ENCODE measurements at regions not wholly inside any gene's neighbourhood (a gene's known extent, or its start where the extent isn't known, plus 50 kb on each side); places are given as distances from the start of the nearest gene placed in this dataset.

DNA sequence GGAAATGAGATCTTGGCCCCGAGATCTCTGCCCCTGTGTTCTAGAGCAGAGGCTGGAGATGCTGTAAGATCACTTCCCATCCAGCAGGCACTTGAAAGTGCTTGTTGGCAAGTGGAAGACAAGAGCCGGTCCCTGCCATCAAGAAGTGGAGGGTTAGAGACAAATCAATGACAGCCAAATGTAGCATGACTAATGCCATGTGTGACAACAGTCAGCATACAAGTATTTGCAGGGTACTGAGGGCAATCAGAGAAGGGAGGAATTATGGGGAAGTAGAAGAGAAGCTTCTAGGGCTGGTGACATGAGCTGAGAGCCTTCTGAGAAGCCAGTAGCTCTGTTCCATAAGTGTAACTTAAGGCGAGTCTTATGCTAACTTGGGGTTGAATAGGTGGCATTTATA is 58.6 kb downstream of the TMEM17 start:
- H3K4me1 Mint-ChIP-seq, result no peaks in the 10 kb centered on the region
- Histone ChIP-seq H3K79me2 (ENCODE audit: insufficient read depth, low read length) (no peaks in the 10 kb centered on the region), H3K36me3 (replicated peaks in 1 of 2; ENCODE audit: control insufficient read depth in 1 of 2, insufficient read depth in 2 of 2, low read length in 2 of 2) (no peaks in the 10 kb centered on the region), H3K4me1 (ENCODE audit: control insufficient read depth in 1 of 2, insufficient read depth in 2 of 2, low read length in 2 of 2) (no peaks in the 10 kb centered on the region), H3K27me3 (ENCODE audit: control insufficient read depth in 2 of 2, insufficient read depth in 2 of 2, low read length in 2 of 2) (no peaks in the 10 kb centered on the region), H2AFZ (ENCODE audit: insufficient read depth, low read depth, low read length, poor library complexity, severe bottlenecking) (no peak overlapping the region), H3K9me3 (replicated peaks in 1 of 2; ENCODE audit: control insufficient read depth in 1 of 2, insufficient read depth in 1 of 2, low read length in 2 of 2) (no peaks in the 10 kb centered on the region), H4K20me1 (ENCODE audit: insufficient read depth, low read length) (no peaks in the 10 kb centered on the region), H3K27ac (ENCODE audit: low read depth in 1 of 2, low read length in 2 of 2) (no peak overlapping the region), H3K4me3 (replicated peaks in 1 of 3; ENCODE audit: low read depth in 2 of 3, low read length in 3 of 3) (no peak overlapping the region), H3K4me2 (replicated peaks; ENCODE audit: extremely low read depth, low read length, poor library complexity, severe bottlenecking) (no peak overlapping the region), H3K9ac (ENCODE audit: insufficient read depth, low read length, poor library complexity, severe bottlenecking) (no peak overlapping the region)
- H3K27me3 Mint-ChIP-seq (ENCODE audit: low read depth in 3 of 3), result peaks cover 0 to 4% (median 2%) of the 10 kb centered on the region in 3 donors
- intact Hi-C loops (cut with micrococcal nuclease), result no loop called here
- DNase-seq, result no peak
- H3K9me3 Mint-ChIP-seq, result no peaks in the 10 kb centered on the region
- 100% methylated on average over 1 of the region's 3 CpGs for WGBS (ENCODE audit: insufficient coverage)
- TF ChIP-seq, protein P1, sequence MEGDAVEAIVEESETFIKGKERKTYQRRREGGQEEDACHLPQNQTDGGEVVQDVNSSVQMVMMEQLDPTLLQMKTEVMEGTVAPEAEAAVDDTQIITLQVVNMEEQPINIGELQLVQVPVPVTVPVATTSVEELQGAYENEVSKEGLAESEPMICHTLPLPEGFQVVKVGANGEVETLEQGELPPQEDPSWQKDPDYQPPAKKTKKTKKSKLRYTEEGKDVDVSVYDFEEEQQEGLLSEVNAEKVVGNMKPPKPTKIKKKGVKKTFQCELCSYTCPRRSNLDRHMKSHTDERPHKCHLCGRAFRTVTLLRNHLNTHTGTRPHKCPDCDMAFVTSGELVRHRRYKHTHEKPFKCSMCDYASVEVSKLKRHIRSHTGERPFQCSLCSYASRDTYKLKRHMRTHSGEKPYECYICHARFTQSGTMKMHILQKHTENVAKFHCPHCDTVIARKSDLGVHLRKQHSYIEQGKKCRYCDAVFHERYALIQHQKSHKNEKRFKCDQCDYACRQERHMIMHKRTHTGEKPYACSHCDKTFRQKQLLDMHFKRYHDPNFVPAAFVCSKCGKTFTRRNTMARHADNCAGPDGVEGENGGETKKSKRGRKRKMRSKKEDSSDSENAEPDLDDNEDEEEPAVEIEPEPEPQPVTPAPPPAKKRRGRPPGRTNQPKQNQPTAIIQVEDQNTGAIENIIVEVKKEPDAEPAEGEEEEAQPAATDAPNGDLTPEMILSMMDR (IDR thresholded peaks at IDR 0.05), result no peak
- H3K27ac Mint-ChIP-seq, result no peak overlapping the region
- no peak overlapping the region for H3K4me3 Mint-ChIP-seq
- H3K36me3 Mint-ChIP-seq, result no peaks in the 10 kb centered on the region

DNA sequence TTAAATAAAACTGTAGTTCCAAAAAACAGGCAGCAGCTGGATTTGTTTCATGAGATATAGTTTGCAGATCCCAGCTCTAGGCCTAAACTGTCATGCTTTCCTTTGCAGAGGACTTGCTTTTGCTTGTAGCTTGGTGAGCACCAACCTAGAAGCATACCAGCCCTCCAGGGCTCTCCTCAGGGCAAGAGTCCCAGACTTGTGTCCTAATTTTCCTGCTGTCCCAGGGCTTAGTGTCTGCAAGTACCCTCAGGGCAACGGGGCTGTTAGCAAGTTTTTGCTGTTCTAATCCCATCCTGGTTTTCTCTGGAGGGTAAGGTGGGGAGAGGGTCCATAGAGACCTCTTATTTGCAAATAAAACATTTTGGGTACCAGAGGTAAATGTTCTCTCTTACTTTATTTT is 59.5 kb downstream of the TMEM17 start:
- no peaks in the 10 kb centered on the region for H3K4me1 ChIP-seq (ENCODE audit: control insufficient read depth in 1 of 2, insufficient read depth in 2 of 2, low read length in 2 of 2)
- no peaks in the 10 kb centered on the region for H3K27me3 ChIP-seq (ENCODE audit: control insufficient read depth in 2 of 2, insufficient read depth in 2 of 2, low read length in 2 of 2)
- TF ChIP-seq, protein P1 (IDR thresholded peaks at IDR 0.05), result no peak
- no peaks in the 10 kb centered on the region for H3K9me3 ChIP-seq (replicated peaks in 1 of 2; ENCODE audit: control insufficient read depth in 1 of 2, insufficient read depth in 1 of 2, low read length in 2 of 2)
- WGBS (ENCODE audit: insufficient coverage), result no CpG with 5 or more reads among the region's 1 CpG
- H3K27ac Mint-ChIP-seq, result no peak overlapping the region
- DNase-seq, result no peak
- no peak overlapping the region for H3K9ac ChIP-seq (ENCODE audit: insufficient read depth, low read length, poor library complexity, severe bottlenecking)
- H3K4me3 Mint-ChIP-seq, result no peak overlapping the region
- no peak overlapping the region for H2AFZ ChIP-seq (ENCODE audit: insufficient read depth, low read depth, low read length, poor library complexity, severe bottlenecking)
- H3K79me2 ChIP-seq (ENCODE audit: insufficient read depth, low read length), result no peaks in the 10 kb centered on the region
- no peaks in the 10 kb centered on the region for H4K20me1 ChIP-seq (ENCODE audit: insufficient read depth, low read length)
- peaks cover 0 to 4% (median 2%) of the 10 kb centered on the region in 3 donors for H3K27me3 Mint-ChIP-seq (ENCODE audit: low read depth in 3 of 3)
- H3K9me3 Mint-ChIP-seq, result no peaks in the 10 kb centered on the region
- H3K36me3 Mint-ChIP-seq, result no peaks in the 10 kb centered on the region
- H3K4me1 Mint-ChIP-seq, result no peaks in the 10 kb centered on the region
- no peak overlapping the region for H3K27ac ChIP-seq (ENCODE audit: low read depth in 1 of 2, low read length in 2 of 2)
- no peaks in the 10 kb centered on the region for H3K36me3 ChIP-seq (replicated peaks in 1 of 2; ENCODE audit: control insufficient read depth in 1 of 2, insufficient read depth in 2 of 2, low read length in 2 of 2)
- H3K4me3 ChIP-seq (replicated peaks in 1 of 3; ENCODE audit: low read depth in 2 of 3, low read length in 3 of 3), result no peak overlapping the region
- no peak overlapping the region for H3K4me2 ChIP-seq (replicated peaks; ENCODE audit: extremely low read depth, low read length, poor library complexity, severe bottlenecking)
- intact Hi-C loops (cut with micrococcal nuclease), result no loop called here

Data from CD14-positive monocyte (primary cell).